Neural crest cell (in vitro differentiated cells): ENCODE measurements at regions not wholly inside any gene's neighbourhood (a gene's known extent, or its start where the extent isn't known, plus 50 kb on each side); places are given as distances from the start of the nearest gene placed in this dataset.

ENCODE experiments used
- DNase-seq: peaks from one replicate; pipeline ENCODE4 v3.0.0; 2021; ENCODE audit warnings: low read depth, mixed read lengths, low spot score
- H3K27ac Mint-ChIP-seq: one replicate; pipeline ENCODE4 v1.8.0; 2021; ENCODE audit warnings: mild to moderate bottlenecking, mixed read lengths; ENCODE audit not compliant: unreplicated experiment
- H3K27me3 Mint-ChIP-seq: 2 replicates; pipeline ENCODE4 v1.8.0; 2021; ENCODE audit warnings: low read depth, mild to moderate bottlenecking, mixed read lengths
- H3K36me3 Mint-ChIP-seq: 2 replicates; pipeline ENCODE4 v1.8.0; 2021; ENCODE audit warnings: low read depth, mild to moderate bottlenecking, mixed read lengths
- H3K4me1 Mint-ChIP-seq: 2 replicates; pipeline ENCODE4 v1.8.0; 2021; ENCODE audit warnings: mixed read lengths
- H3K4me3 Mint-ChIP-seq: one replicate; pipeline ENCODE4 v1.8.0; 2021; ENCODE audit warnings: mild to moderate bottlenecking, mixed read lengths
- H3K9me3 Mint-ChIP-seq: 2 replicates; pipeline ENCODE4 v1.8.0; 2021; ENCODE audit warnings: mixed read lengths
- CTCF ChIP-seq: fragments of 200-600 bp; sonication (generic); conservative IDR thresholded peaks from 2 replicates; pipeline ENCODE4 v1.5.0; 2021; ENCODE audit warnings: antibody characterized with exemption, mild to moderate bottlenecking

DNA sequence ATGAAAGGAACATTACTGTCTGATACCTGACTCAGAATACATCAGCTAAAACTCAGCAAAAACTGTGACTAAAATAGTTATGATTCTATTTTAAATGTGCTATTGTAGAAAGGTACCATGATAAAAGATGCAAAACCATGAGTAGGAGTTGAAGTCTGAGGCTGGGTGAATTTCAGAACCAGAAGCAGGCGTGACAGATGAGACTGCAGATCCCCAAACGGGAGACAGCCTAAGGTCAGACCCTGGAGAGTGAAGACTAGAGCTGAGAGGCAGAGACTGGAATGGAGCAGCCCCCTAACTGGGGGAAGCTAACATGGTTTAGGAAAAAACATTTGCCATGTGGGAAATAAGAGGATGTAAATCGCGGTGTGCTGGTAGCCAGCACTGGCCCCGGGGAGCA, 275.8 kb downstream of the POM121L12 start:
- DNase-seq, result no peak
- H3K9me3 Mint-ChIP-seq, result peaks cover 3% of the 10 kb centered on the region
- H3K4me1 Mint-ChIP-seq, result peaks cover 4% of the 10 kb centered on the region
- no peak overlapping the region for H3K27ac Mint-ChIP-seq
- TF ChIP-seq CTCF, result no peak
- H3K27me3 Mint-ChIP-seq, result no peaks in the 10 kb centered on the region
- no peak overlapping the region for H3K4me3 Mint-ChIP-seq
- no peaks in the 10 kb centered on the region for H3K36me3 Mint-ChIP-seq

DNA sequence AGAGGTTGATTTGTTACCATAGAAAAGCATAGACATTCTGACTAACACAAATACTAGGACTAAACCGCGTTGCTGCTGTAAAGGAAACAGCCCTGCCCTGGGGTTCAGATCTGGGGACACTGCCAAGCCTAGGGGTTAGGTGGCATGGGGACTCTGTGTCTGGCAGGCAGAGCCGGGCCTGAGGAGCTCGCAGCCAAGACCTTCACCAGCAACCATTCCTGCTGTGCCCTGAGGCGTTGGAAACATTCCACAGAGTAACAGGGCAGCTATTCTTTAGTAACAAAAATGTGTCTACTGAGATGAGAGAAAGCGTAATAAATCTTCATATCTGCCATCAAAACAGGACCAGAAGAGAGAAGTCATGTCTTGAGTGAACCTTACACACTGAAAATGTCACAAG, 280.5 kb downstream of the POM121L12 start:
- Mint-ChIP-seq H3K27me3 (no peaks in the 10 kb centered on the region), H3K9me3 (peaks cover 3% of the 10 kb centered on the region), H3K4me1 (peaks cover 8% of the 10 kb centered on the region), H3K27ac (no peak overlapping the region), H3K36me3 (no peaks in the 10 kb centered on the region), H3K4me3 (no peak overlapping the region)
- DNase-seq, result no peak
- no peak for TF ChIP-seq CTCF

GRCh38 chr7:53318566-53318965, 283.1 kb downstream of the POM121L12 start:
- Mint-ChIP-seq H3K36me3 (no peaks in the 10 kb centered on the region), H3K4me3 (no peak overlapping the region), H3K9me3 (no peaks in the 10 kb centered on the region), H3K27me3 (no peaks in the 10 kb centered on the region), H3K27ac (no peak overlapping the region), H3K4me1 (peaks cover 8% of the 10 kb centered on the region)
- no peak for DNase-seq
- TF ChIP-seq CTCF, result no peak

DNA sequence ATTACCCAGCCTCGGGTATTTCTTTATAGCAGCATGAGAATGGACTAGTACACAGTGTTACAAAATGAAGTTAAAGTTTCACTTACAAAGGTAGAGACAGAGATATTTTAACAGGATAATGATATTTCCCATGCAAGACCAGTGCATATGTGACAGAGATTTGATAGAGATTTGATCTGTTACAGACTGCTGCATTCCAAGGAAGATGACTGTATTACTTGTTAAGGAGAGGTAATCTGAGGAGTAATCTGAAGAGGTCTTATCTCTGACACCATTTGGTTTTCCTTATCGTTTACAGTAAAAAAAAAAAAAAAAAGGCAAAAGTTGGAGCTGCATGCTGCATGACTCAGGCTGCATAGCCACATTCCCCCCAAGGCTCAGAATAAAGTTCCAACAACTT, 289.6 kb downstream of the POM121L12 start:
- Mint-ChIP-seq H3K4me1 (peaks cover 5% of the 10 kb centered on the region), H3K9me3 (peaks cover 2% of the 10 kb centered on the region), H3K36me3 (no peaks in the 10 kb centered on the region), H3K4me3 (no peak overlapping the region), H3K27me3 (no peaks in the 10 kb centered on the region), H3K27ac (no peak overlapping the region)
- DNase-seq, result no peak
- no peak for TF ChIP-seq CTCF

- Mint-ChIP-seq H3K4me1 (peaks cover 5% of the 10 kb centered on the region), H3K4me3 (no peak overlapping the region), H3K27me3 (no peaks in the 10 kb centered on the region), H3K9me3 (peaks cover 6% of the 10 kb centered on the region), H3K27ac (no peak overlapping the region), H3K36me3 (no peaks in the 10 kb centered on the region)
- TF ChIP-seq CTCF, result no peak
- no peak for DNase-seq
Measured at GRCh38 chr7:53326634-53327033, 291.2 kb downstream of the POM121L12 start.

DNA sequence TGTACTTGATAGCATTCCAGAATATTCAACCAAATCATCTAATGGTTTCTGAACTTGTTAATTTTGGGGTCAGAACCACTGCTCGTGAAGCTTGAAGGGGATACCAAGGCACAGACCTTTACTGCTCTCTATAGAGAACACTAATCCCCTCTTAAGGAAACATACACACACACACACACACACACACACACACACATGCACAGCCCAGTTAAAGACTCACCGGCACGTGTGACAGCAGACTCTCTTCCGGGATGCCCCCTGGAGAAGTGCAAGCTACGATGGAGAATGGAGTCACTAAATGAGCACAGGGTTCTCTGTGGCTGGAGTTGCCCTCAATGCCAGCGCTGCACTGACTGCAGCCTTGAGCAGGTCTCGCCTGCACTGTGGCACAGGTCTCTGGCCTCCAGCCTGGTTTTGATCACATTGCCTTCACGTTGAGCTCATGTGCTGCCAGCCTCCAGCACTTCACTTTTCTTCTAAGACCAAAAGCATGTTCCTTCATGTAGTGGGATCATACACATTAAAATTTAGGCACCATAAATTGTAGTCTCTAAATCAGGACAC, 300.8 kb downstream of the POM121L12 start:
- Mint-ChIP-seq H3K4me3 (no peak overlapping the region), H3K36me3 (peaks cover 2% of the 10 kb centered on the region), H3K4me1 (no peaks in the 10 kb centered on the region)

More for the DNA sequence above, 300.8 kb downstream of the POM121L12 start:
- no peak for DNase-seq
- TF ChIP-seq CTCF, result no peak
- no peaks in the 10 kb centered on the region for H3K27me3 Mint-ChIP-seq
- H3K9me3 Mint-ChIP-seq, result peaks cover 2% of the 10 kb centered on the region
- no peak overlapping the region for H3K27ac Mint-ChIP-seq
